GM12873 (cell line): ENCODE measurements at regions not wholly inside any gene's neighbourhood (a gene's known extent, or its start where the extent isn't known, plus 50 kb on each side); places are given as distances from the start of the nearest gene placed in this dataset.

Experiments
- TF ChIP-seq, protein P1 (sequence below): IDR thresholded peaks from 2 replicates; pipeline ENCODE4 v1.5.1; 2012; ENCODE audit warnings: low read depth, mild to moderate bottlenecking, moderate library complexity, low read length, control low read depth; ENCODE audit not compliant: insufficient read depth; ENCODE audit errors: missing control alignments

DNA sequence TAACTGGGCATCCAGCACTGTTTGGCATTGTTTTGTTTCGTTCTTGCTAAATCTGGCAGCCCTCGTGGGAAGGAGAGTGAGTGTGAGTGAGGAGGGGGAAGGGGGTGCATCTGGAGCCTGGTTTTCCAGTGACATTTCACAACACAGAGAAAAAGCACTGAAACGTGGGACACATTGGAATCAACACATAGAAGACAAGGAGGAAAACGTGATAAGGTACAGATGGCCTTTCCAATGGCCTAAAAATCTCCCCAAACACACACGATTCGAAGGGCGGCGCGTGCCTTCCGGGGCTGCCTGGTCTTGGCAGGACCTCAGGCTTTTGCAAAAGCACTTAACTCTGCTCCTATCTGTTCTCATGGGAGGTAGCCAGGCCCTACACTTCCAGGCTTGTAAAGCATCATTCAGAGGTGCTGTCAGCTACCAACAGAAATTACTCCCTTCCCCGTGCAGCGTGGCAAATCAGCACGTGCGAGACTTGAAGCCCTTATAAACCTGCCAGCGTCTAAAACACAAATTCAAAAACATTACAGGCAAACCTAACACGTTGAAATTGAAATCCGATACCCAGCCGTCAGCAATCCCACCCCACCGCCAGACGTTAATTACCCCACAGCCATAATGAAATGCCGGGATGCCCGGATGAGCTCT is 129.4 kb downstream of the OLFM1 start:
- TF ChIP-seq, protein P1, sequence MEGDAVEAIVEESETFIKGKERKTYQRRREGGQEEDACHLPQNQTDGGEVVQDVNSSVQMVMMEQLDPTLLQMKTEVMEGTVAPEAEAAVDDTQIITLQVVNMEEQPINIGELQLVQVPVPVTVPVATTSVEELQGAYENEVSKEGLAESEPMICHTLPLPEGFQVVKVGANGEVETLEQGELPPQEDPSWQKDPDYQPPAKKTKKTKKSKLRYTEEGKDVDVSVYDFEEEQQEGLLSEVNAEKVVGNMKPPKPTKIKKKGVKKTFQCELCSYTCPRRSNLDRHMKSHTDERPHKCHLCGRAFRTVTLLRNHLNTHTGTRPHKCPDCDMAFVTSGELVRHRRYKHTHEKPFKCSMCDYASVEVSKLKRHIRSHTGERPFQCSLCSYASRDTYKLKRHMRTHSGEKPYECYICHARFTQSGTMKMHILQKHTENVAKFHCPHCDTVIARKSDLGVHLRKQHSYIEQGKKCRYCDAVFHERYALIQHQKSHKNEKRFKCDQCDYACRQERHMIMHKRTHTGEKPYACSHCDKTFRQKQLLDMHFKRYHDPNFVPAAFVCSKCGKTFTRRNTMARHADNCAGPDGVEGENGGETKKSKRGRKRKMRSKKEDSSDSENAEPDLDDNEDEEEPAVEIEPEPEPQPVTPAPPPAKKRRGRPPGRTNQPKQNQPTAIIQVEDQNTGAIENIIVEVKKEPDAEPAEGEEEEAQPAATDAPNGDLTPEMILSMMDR: no peak

DNA sequence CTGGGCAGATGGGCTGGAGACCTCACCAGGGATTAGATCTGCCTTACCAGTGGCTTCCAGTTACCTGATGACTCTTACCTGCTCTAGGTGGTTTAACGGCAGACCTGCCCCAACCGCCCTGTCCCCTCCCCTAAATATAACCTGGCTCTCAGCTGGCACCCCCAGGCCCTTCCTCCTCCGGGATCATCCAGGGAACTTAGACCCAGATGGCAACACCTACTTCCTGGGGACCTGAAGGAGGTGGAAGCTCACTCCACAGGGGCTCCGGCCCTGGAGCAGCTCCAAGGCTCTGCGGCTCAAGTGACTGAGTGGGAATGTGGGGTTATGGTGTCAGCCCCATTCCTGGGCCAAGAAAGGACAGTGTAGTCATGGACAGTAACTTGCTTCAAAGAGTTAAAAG is 130.4 kb downstream of the OLFM1 start:
- TF ChIP-seq, protein P1: no peak

DNA sequence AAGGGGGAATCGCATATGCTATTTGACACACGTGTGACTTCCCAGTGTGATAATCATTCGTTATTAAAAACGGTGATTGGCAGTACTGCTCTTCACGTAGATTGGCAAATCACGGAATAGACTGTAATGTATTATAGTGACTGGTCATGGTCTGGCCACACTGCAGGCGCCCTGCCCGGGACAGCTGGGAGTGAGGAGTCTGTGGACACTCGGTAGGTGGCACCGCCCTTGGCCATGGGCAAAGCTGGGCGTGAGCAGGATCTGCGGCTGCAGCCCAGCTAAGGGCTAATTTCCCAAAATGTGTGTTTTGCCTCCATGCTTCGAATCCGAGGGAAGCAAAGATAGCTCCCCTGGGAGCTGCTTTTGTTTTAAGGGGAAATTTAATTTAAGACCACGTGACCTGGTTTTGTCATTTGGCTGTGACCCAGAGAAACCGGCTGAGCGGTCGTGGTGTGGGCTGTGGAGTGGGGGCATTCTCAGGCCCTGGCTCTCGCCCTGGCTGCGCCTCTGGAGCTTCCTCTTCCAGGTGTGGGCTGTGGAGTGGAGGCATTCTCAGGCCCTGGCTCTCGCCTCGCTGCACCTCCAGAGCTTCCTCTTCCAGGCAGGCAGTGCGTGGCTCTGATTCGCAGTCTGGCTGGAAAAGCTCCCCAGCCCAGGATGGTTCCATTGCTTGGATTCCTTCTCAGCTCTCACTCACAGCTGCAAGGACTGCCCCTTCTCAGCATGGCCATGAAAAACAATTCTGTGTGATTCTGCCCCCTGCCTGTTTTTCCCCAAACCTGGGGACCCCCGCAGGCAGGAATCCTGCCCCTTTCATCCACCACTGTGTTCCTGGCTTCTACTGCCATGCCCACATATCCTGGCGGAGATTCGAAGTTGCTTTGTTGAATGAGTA is 131.1 kb downstream of the OLFM1 start:
- TF ChIP-seq, protein P1: no peak

DNA sequence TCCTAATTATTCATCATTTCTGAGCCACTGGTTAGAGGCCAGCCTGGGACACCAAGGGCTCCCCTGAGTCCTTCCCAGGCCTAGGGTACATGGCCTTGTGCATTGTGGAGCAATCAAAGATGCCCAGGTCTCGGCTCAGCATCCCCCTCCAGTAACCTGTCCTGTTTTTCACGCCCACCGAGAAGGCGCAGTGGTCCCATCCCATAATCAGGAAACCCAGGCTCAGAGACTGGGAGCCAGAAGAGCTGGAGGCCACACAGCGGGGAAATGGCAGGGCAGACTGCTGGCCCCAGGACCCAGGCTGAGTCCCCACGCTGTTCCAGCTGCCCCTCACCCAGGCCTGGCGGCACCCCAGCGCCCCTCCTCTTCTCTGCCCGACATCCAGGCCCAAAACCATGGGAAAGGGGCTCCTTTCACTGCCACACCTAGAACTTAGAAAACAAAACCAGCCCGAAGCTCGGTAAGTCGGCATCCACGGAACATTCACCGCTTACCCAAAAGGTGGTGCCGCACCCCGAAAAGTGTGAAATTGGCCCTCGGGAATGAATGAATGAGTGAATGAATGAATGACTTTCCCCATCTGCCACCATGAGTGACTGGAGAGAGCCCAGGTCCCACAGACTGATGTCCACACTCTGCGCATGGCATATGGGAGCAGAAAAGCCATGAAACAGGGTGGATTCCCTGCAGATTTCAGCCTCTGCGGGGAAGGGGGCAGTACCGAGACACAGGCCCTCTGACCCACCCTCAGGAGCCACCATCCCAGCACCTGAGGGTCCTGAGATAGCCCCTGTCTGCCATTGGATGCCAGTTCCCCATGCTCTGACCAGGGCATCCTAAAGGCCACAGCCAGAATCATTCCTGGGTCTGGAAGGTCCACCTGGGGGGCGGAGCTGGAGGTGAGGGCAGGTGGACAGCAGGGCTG is 132.5 kb downstream of the OLFM1 start:
- TF ChIP-seq, protein P1: no peak

DNA sequence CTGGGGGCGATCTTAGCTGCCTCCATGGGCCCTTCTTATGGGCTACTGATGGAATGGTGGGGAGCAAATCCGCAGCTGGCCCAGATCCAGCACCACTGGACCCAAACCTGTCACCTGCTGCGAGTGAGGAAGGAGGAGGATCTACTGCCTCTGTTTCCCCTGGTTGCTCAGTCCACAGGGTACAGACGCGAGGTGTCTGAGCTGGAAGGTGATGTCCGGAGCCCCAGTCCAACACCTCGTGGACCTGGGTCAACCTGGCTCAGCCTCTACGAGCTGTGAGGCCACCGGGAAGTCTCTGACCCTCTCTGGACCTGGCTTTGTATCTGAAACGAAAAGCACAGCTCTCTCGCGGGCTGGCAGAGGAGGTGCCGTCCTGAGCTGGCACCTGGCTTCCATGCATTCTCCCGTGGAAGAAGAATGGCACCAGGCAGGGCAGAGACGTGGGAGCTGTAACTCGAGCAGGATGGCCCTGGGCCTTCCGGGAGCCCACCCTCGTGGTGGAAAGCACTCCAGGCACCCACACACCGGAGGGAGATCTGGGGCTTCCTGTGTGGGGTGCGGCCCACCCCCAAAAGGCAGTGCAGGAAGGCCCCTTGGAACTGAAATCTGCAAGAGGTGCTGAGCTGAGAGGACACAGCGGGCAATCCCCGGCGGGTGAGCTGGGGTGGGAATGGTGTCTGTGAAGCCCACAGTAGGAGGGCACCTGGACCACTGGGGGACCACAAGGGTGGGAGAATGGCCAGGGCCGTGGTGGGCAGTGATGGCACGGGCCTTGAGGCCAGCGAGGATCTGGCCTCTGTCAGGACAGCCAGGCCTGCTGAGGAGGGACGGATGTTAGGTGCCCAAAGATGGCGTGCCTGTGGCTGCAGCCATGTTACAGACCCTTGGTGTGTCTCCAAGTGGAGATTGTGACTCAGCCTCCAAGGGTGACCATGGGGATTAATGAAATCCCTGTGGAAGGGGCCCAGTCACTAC is 133.4 kb downstream of the OLFM1 start:
- TF ChIP-seq, protein P1: no peak

DNA sequence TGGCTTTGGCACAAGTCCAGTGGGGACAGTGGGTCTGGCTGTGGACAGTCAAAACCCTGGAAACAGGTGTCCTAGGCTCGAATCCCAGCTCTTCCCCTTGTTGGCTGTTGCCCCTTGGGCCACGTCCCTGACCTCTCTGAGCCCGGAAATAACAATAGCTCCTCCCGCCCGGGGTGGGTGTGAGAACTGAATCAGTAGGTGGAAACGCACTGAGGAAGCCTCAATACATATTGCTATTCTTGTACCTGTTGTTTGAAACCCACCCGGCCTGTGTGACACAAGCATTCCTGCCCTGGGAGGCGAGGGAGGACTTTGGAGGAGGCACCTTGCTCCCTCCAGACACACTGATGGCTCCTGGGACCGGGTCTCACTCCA is 134.1 kb downstream of the OLFM1 start:
- TF ChIP-seq, protein P1: no peak
